HG03558 (cell line): ENCODE measurements at regions not wholly inside any gene's neighbourhood (a gene's known extent, or its start where the extent isn't known, plus 50 kb on each side); places are given as distances from the start of the nearest gene placed in this dataset.

ENCODE experiments used
- ATAC-seq: cut with Tn5 transposase; IDR thresholded peaks from one replicate; pipeline ENCODE4 v1.9.1; 2021; ENCODE audit warnings: moderate number of reproducible peaks; ENCODE audit not compliant: unreplicated experiment; ENCODE audit errors: extremely low read depth

DNA sequence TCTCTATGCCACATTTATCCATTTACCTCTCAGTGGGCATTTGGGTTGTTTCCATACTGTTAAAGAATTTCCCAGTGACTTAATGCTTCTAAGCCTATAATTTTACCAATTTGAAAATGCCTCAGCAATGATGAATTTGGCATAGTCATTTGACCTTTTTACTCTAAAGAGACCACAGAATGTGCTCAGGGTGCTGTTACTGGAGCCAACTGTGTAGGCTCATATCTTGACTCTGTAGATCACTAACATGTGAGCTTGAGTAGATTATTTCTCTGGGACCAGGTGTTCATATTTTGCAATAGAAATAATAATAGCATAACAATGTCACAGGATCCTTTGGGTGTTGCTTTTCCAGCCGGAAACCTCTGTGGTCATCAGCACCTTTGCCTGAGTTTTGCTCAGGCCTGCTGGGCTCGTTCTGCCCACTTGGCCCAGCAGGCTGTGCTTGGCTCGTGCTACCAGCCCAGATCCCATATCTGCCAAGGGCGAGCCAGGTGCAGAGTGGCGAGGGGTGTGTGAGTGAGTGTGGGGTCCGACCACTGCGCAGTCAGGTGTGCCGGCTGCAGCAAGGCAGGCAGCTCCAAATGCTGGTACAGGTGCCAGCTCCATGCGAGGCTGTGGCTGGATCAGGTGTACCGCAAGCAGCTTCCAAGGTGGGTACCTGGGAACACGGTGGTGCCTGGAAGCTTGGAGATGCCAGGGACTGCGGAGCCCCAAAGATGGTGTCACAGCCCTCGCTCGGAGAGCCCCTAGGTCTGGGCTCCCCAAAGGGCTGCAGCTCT is 70.6 kb upstream of the ANK2 start:
- ATAC-seq = no peak

- ATAC-seq = no peak
These were observed 69.5 kb upstream of the ANK2 start for GRCh38 chr4:112979881-112980421.

DNA sequence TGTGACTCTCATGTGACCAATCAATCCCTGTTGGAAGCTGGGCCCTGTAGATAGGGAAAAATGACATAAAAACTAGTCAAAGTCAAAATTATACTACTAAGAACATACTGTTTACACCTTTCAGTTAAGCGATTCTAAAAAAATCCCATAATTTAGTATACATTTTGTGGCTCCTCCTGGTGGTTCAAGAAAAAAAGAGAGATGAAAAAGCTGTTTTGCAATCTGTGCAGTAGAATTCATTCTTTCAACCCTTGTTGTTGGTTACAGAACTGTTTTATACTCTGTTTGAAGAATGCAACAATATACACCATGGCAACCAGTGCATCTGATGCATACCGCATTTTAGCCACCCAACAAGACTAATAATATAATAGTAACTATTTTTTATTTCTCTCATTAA is 66.8 kb upstream of the ANK2 start:
- no peak for ATAC-seq

DNA sequence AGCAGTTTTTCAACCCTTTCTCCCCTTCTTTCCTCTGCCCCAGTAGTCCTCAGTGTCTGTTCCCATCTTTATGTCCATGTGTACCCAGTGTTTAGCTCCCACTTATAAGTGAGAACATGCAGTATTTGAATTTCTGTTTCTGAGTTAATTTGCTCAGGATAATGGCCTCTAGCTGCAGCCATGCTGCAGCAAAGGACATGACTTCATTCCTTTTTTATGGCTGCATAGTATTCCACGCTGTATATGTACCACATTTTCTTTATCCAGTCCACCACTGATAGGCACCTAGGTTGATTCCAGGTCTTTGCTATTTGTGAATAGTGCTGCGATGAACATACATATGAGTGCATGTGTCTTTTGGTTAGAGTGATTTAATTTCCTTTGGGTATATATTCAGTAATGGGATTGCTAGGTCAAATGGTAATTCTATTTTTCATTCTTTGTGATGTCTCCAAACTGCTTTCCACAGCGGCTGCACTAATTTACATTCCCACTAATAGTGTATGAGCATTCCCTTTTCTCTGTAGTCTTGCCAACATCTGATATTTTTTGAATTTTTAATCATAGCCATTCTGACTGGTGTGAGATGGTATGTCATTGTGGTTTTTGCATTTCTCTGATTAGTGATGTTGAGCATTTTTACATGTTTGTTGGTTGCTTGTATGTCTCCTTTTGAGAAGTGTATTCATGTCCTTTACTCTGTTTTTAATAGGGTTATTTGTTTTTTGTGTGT is 54.6 kb upstream of the ANK2 start:
- no peak for ATAC-seq
